SK-MEL-5 (cell line): ENCODE measurements at regions not wholly inside any gene's neighbourhood (a gene's known extent, or its start where the extent isn't known, plus 50 kb on each side); places are given as distances from the start of the nearest gene placed in this dataset.

ENCODE experiments used
- small RNA-seq, 2 experiments: library from RNA; depleted of rRNA; stranded (forward); fragments of <200 nt; gene quantifications; one replicate each; pipeline ENCODE3, GENCODE V24; 2014

Small RNAs in the stretch of these regions (small RNA-seq; reads per million reads assigned to genes)
- gene MIR8081: 0 reads per million in 2 experiments
